Smooth muscle cell (in vitro differentiated cells): ENCODE measurements at regions not wholly inside any gene's neighbourhood (a gene's known extent, or its start where the extent isn't known, plus 50 kb on each side); places are given as distances from the start of the nearest gene placed in this dataset.
A peak's percentile ranks its signal among the peaks of the same experiment; 100 is the strongest.
"Not testable (repeated sequence)": the region's sequence is repeated elsewhere in the genome, so short reads cannot be mapped to it uniquely, and the experiment has no call there.

Source experiments
- DNase-seq: peaks from one replicate; lab custom pipeline; 2025; ENCODE audit not compliant: unreplicated experiment; lab: John Stamatoyannopoulos, UW
- H2AFZ ChIP-seq: fragments of 200-600 bp; sonication (generic); 2 replicates; pipeline ENCODE4 v1.6.0; 2016; ENCODE audit warnings: antibody characterized with exemption, low read depth, mild to moderate bottlenecking
- H3F3A ChIP-seq: fragments of 200-600 bp; sonication (generic); 2 replicates; pipeline ENCODE4 v1.6.0; 2017; ENCODE audit warnings: antibody characterized with exemption, low read depth
- H3K27ac ChIP-seq: fragments of 200-600 bp; sonication (generic); 2 replicates; pipeline ENCODE4 v1.5.1; 2016; ENCODE audit warnings: low read depth, mild to moderate bottlenecking
- H3K27me3 ChIP-seq: fragments of 200-600 bp; sonication (generic); 2 replicates; pipeline ENCODE4 v1.6.1; 2016; ENCODE audit warnings: low read depth, mild to moderate bottlenecking
- H3K36me3 ChIP-seq: fragments of 200-600 bp; sonication (generic); 2 replicates; pipeline ENCODE4 v1.5.1; 2016; ENCODE audit warnings: low read depth
- H3K4me1 ChIP-seq: fragments of 200-600 bp; sonication (generic); 2 replicates; pipeline ENCODE4 v1.5.1; 2016; ENCODE audit warnings: low read depth
- H3K4me2 ChIP-seq: fragments of 200-600 bp; sonication (generic); 2 replicates; pipeline ENCODE4 v1.6.0; 2016; ENCODE audit warnings: mild to moderate bottlenecking
- H3K4me3 ChIP-seq: fragments of 200-600 bp; sonication (generic); 2 replicates; pipeline ENCODE4 v1.5.1; 2016; ENCODE audit warnings: mild to moderate bottlenecking
- H3K79me2 ChIP-seq: fragments of 200-600 bp; sonication (generic); 2 replicates; pipeline ENCODE4 v1.6.0; 2016; ENCODE audit warnings: low read depth, mild to moderate bottlenecking
- H3K9ac ChIP-seq: fragments of 200-600 bp; sonication (generic); 2 replicates; pipeline ENCODE4 v1.6.0; 2016; ENCODE audit warnings: low read depth
- H3K9me3 ChIP-seq: fragments of 200-600 bp; sonication (generic); replicated peaks from 2 replicates; pipeline ENCODE4 v1.5.1; 2016; ENCODE audit warnings: low read depth
- H4K20me1 ChIP-seq: fragments of 200-600 bp; sonication (generic); 2 replicates; pipeline ENCODE4 v1.6.0; 2016; ENCODE audit warnings: low read depth
- WGBS: methylation state at CpG from one replicate; pipeline ENCODE4 v1.1.7; 2016; ENCODE audit warnings: low lambda C conversion rate; 5-methylcytosine and 5-hydroxymethylcytosine counted together

GRCh38 chr15:32536507-32537172 lies 56.6 kb upstream of the GOLGA8N start:
- H2AFZ ChIP-seq, result peak overlapping the region; percentile 84
- H4K20me1 ChIP-seq, result not testable (repeated sequence)

GRCh38 chr15:32536057-32536493 lies 57.2 kb upstream of the GOLGA8N start:
- H3K79me2 ChIP-seq, H3F3A ChIP-seq, DNase-seq, H3K27ac ChIP-seq, H3K4me2 ChIP-seq, H3K27me3 ChIP-seq, H3K4me3 ChIP-seq, H3K9ac ChIP-seq, H4K20me1 ChIP-seq, H2AFZ ChIP-seq, H3K4me1 ChIP-seq, H3K9me3 ChIP-seq, H3K36me3 ChIP-seq: not testable (repeated sequence)
- WGBS, result no CpG with 5 or more reads among the region's 55 CpGs

More at GRCh38 chr15:32536507-32537172, 56.6 kb upstream of the GOLGA8N start:
- WGBS, result 1% methylated on average over 14 of the region's 61 CpGs
- Histone ChIP-seq H3K9ac (peak overlapping the region; percentile 47), H3K4me3 (peak overlapping the region; percentile 57), H3K4me2 (peak overlapping the region; percentile 79)
- not testable (repeated sequence) for H3K79me2 ChIP-seq, H3K27me3 ChIP-seq, H3K9me3 ChIP-seq, H3K4me1 ChIP-seq, H3K36me3 ChIP-seq, H3F3A ChIP-seq, H3K27ac ChIP-seq, DNase-seq

- H2AFZ ChIP-seq, H3K4me2 ChIP-seq, H3K9ac ChIP-seq, H3K4me1 ChIP-seq, H3K36me3 ChIP-seq, H3K9me3 ChIP-seq, H3K27me3 ChIP-seq, H3K4me3 ChIP-seq, H3F3A ChIP-seq, H4K20me1 ChIP-seq, H3K79me2 ChIP-seq, H3K27ac ChIP-seq, DNase-seq: not testable (repeated sequence)
- no CpG with 5 or more reads among the region's 10 CpGs for WGBS
These were observed 57.9 kb upstream of the GOLGA8N start for GRCh38 chr15:32535150-32535898.

- not testable (repeated sequence) for H3K36me3 ChIP-seq, H3K4me2 ChIP-seq, H3K79me2 ChIP-seq, H3K27ac ChIP-seq, H3K4me1 ChIP-seq, H4K20me1 ChIP-seq, H3K4me3 ChIP-seq, H2AFZ ChIP-seq, H3K27me3 ChIP-seq, DNase-seq, H3F3A ChIP-seq, H3K9me3 ChIP-seq, H3K9ac ChIP-seq
- 72% methylated on average over 6 of the region's 6 CpGs for WGBS
These were observed 67.5 kb upstream of the GOLGA8O start for GRCh38 chr15:32522900-32523299.

GRCh38 chr15:32522421-32522820 lies 67.0 kb upstream of the GOLGA8O start:
- H3K4me3 ChIP-seq, H3K79me2 ChIP-seq, H3F3A ChIP-seq, H4K20me1 ChIP-seq, H3K9ac ChIP-seq, H3K4me1 ChIP-seq, H3K27me3 ChIP-seq, H3K9me3 ChIP-seq, H2AFZ ChIP-seq, DNase-seq, H3K27ac ChIP-seq, H3K4me2 ChIP-seq, H3K36me3 ChIP-seq: not testable (repeated sequence)
- 90% methylated on average over 9 of the region's 9 CpGs for WGBS

GRCh38 chr15:32518976-32519375 lies 63.5 kb upstream of the GOLGA8O start:
- not testable (repeated sequence) for H3F3A ChIP-seq, H3K9me3 ChIP-seq, H4K20me1 ChIP-seq, H3K4me3 ChIP-seq, H3K79me2 ChIP-seq, H3K9ac ChIP-seq, H3K36me3 ChIP-seq, H2AFZ ChIP-seq, DNase-seq, H3K27me3 ChIP-seq, H3K4me2 ChIP-seq, H3K4me1 ChIP-seq, H3K27ac ChIP-seq
- 100% methylated on average over 7 of the region's 7 CpGs for WGBS

- H2AFZ ChIP-seq, H3K79me2 ChIP-seq, H3F3A ChIP-seq, H3K9ac ChIP-seq, H3K36me3 ChIP-seq, H3K9me3 ChIP-seq, DNase-seq, H4K20me1 ChIP-seq, H3K4me3 ChIP-seq, H3K27me3 ChIP-seq, H3K4me2 ChIP-seq, H3K4me1 ChIP-seq, H3K27ac ChIP-seq: not testable (repeated sequence)
- 99% methylated on average over 20 of the region's 20 CpGs for WGBS
These were observed 62.6 kb upstream of the GOLGA8O start for GRCh38 chr15:32518013-32518412.

- not testable (repeated sequence) for H3K4me1 ChIP-seq, H3F3A ChIP-seq, H3K4me2 ChIP-seq, H3K27me3 ChIP-seq, H3K36me3 ChIP-seq, H3K27ac ChIP-seq, H3K4me3 ChIP-seq, H3K9me3 ChIP-seq, H4K20me1 ChIP-seq, DNase-seq, H3K9ac ChIP-seq, H3K79me2 ChIP-seq, H2AFZ ChIP-seq
- 94% methylated on average over 1 of the region's 1 CpG for WGBS
These were observed 61.5 kb upstream of the GOLGA8O start for GRCh38 chr15:32516954-32517353.
